ENCODE measurements at regions not wholly inside any gene's neighbourhood (a gene's known extent, or its start where the extent isn't known, plus 50 kb on each side); places are given as distances from the start of the nearest gene placed in this dataset.

DNA sequence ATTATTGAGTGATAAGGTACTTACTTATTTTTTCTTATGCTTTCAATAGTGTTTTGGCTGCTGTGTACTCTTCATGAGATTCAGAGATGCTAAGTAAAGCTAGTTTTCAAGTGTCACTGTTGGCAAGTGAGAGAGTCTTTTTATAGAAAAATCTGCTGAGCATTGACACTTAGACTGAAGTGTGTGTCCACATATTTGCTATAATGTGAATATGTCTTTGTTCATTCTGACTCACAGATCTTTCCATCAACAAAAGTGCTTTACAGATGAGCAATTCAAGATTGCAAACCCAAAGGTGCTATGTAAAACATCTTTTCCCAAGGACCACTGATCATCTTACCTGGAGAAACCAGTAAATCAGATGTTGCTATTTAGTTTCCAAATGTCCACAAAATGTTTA, 410.6 kb upstream of the FIGN start:
- TF ChIP-seq, protein P1, sequence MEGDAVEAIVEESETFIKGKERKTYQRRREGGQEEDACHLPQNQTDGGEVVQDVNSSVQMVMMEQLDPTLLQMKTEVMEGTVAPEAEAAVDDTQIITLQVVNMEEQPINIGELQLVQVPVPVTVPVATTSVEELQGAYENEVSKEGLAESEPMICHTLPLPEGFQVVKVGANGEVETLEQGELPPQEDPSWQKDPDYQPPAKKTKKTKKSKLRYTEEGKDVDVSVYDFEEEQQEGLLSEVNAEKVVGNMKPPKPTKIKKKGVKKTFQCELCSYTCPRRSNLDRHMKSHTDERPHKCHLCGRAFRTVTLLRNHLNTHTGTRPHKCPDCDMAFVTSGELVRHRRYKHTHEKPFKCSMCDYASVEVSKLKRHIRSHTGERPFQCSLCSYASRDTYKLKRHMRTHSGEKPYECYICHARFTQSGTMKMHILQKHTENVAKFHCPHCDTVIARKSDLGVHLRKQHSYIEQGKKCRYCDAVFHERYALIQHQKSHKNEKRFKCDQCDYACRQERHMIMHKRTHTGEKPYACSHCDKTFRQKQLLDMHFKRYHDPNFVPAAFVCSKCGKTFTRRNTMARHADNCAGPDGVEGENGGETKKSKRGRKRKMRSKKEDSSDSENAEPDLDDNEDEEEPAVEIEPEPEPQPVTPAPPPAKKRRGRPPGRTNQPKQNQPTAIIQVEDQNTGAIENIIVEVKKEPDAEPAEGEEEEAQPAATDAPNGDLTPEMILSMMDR (IDR thresholded peaks at IDR 0.05): no peak
- no peak for TF ChIP-seq POLR2A (IDR thresholded peaks at IDR 0.05)

Measured in lower leg skin (tissue), 3 donors.